ENCODE measurements at regions not wholly inside any gene's neighbourhood (a gene's known extent, or its start where the extent isn't known, plus 50 kb on each side); places are given as distances from the start of the nearest gene placed in this dataset.

GRCh38 chr6:105603788-105604586 lies 201.1 kb upstream of the PREP start:
- DNase-seq: no peak

- DNase-seq: peak; percentile 95 to 96
Observed at GRCh38 chr6:105601541-105602236, 198.8 kb upstream of the PREP start.

GRCh38 chr6:105600336-105601260 lies 197.7 kb upstream of the PREP start:
- DNase-seq: no peak

- no peak for DNase-seq
Observed at GRCh38 chr6:105598264-105598663, 195.4 kb upstream of the PREP start.

GRCh38 chr6:105596284-105596755 lies 193.4 kb upstream of the PREP start:
- DNase-seq: no peak

GRCh38 chr6:105595829-105596228 lies 192.9 kb upstream of the PREP start:
- DNase-seq: no peak

- no peak for DNase-seq
Observed at GRCh38 chr6:105594821-105595220, 191.9 kb upstream of the PREP start.

GRCh38 chr6:105593805-105594671 lies 191.2 kb upstream of the PREP start:
- DNase-seq: no peak

- DNase-seq: no peak
Observed at GRCh38 chr6:105593056-105593690, 190.3 kb upstream of the PREP start.

GRCh38 chr6:105592329-105592728 lies 189.4 kb upstream of the PREP start:
- no peak for DNase-seq

- DNase-seq: peak; percentile 75 to 83
Observed at GRCh38 chr6:105591053-105591452, 188.2 kb upstream of the PREP start.

- no peak for DNase-seq
Observed at GRCh38 chr6:105588123-105588710, 185.3 kb upstream of the PREP start.

- DNase-seq: no peak
Observed at GRCh38 chr6:105587349-105588122, 184.7 kb upstream of the PREP start.

GRCh38 chr6:105578179-105578707 lies 175.4 kb upstream of the PREP start:
- no peak for DNase-seq

GRCh38 chr6:105573556-105573955 lies 170.7 kb upstream of the PREP start:
- DNase-seq: no peak

- DNase-seq: no peak
Observed at GRCh38 chr6:105573138-105573537, 170.3 kb upstream of the PREP start.

- no peak for DNase-seq
Observed at GRCh38 chr6:105570416-105570815, 167.5 kb upstream of the PREP start.

GRCh38 chr6:105569706-105570105 lies 166.8 kb upstream of the PREP start:
- no peak for DNase-seq

- no peak for DNase-seq
Observed at GRCh38 chr6:105568751-105569150, 165.9 kb upstream of the PREP start.

- DNase-seq: no peak
Observed at GRCh38 chr6:105568142-105568541, 165.3 kb upstream of the PREP start.
